Amniotic stem cell (primary cell): ENCODE measurements at regions not wholly inside any gene's neighbourhood (a gene's known extent, or its start where the extent isn't known, plus 50 kb on each side); places are given as distances from the start of the nearest gene placed in this dataset.
"Not testable (repeated sequence)": the region's sequence is repeated elsewhere in the genome, so short reads cannot be mapped to it uniquely, and the experiment has no call there.

ENCODE experiments used
- DNase-seq: peaks from one replicate; lab custom pipeline; 2025; lab: John Stamatoyannopoulos, UW

GRCh38 chr10:76665029-76665428, 972.6 kb downstream of the KCNMA1 start:
- no peak for DNase-seq

GRCh38 chr10:76657337-76658012, 980.1 kb downstream of the KCNMA1 start:
- DNase-seq = no peak

DNA sequence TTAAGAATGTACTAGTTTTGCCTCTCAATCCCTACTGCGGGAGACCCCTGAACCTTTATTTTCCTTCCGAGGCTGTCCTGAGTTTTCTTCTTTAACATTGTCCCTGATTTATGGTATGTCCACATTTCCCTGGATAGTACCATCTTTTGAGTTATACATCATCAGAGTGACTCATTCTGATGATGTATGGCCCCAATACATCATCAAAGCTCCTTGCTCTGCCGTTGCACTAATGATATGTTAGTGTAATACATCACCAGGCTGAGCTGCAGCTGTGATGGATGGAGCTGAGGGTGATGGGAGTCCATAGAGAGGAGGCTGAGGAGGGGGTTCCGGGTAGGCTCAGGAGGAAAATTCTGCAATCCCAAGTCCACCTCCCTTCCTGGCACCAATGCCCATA, 986.5 kb downstream of the KCNMA1 start:
- no peak for DNase-seq

- DNase-seq = peak; percentile 56
Observed at GRCh38 chr10:76649723-76650127, 987.9 kb downstream of the KCNMA1 start.

DNA sequence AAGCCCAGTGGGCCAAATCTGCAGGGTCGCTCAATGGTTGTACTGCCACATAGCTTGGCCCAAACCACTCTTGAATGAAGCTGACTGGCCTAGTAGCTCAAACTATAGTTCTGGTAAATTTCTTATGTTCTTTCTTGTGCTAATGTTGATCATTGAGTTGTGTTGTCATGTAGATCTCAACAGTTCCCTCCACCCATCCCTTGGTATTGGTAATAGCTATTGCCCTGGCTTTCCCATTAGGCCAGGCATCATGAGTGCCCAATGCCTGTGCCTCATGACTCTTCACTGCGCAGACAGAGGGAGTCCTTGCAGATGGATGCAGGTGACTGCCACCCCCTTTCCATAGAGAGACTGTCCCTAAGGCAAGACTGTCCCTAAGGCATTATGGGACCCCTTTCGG, 988.4 kb downstream of the KCNMA1 start:
- DNase-seq = no peak

- DNase-seq = no peak
Observed at GRCh38 chr10:76647301-76647700, 990.3 kb downstream of the KCNMA1 start.

GRCh38 chr10:76645341-76645740, 992.3 kb downstream of the KCNMA1 start:
- DNase-seq = no peak

DNA sequence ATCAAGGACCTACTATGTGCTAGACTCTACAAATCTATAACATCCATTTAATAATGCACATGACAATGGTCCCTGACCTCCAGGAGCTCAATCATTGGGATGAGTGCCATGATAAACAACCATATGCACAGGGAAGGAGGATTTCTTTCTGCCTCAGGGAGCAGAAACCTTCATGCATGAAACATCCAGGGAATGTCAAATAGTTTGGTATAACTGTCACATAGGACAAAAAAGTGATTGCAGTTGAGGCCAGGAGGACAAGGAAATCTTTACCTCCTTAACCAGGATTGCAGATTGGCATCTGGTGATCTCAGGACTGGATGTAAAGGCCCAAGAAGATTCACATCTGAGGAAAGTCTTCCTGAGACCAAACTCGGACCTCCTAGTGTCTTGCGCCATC, 993.1 kb downstream of the KCNMA1 start:
- no peak for DNase-seq

- no peak for DNase-seq
Observed at GRCh38 chr10:76643511-76643911, 994.1 kb downstream of the KCNMA1 start.

- no peak for DNase-seq
Observed at GRCh38 chr10:76642358-76642757, 995.2 kb downstream of the KCNMA1 start.

DNA sequence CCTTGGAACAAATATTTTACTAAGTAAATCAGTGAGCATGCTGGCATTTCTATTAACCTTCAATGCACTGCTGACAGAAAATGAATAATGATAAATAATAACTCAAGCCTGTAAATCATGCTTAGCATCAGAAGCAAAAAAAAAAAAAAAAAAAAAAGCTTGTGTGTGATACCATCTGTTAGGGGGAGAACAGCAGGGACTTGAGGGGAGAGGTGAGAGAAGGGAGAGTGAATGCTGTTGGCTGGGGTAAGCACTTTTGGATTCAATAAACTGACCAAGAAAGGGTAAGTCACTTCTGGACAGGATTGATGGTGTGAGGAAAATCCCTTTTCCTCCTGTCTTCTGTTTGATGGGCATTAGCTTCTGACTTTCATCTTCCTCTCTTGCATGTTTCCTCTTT, 996.4 kb downstream of the KCNMA1 start:
- DNase-seq = no peak

GRCh38 chr10:76640806-76641205, 996.8 kb downstream of the KCNMA1 start:
- DNase-seq = no peak

GRCh38 chr10:76632767-76633051, 1004.9 kb downstream of the KCNMA1 start:
- DNase-seq = no peak

DNA sequence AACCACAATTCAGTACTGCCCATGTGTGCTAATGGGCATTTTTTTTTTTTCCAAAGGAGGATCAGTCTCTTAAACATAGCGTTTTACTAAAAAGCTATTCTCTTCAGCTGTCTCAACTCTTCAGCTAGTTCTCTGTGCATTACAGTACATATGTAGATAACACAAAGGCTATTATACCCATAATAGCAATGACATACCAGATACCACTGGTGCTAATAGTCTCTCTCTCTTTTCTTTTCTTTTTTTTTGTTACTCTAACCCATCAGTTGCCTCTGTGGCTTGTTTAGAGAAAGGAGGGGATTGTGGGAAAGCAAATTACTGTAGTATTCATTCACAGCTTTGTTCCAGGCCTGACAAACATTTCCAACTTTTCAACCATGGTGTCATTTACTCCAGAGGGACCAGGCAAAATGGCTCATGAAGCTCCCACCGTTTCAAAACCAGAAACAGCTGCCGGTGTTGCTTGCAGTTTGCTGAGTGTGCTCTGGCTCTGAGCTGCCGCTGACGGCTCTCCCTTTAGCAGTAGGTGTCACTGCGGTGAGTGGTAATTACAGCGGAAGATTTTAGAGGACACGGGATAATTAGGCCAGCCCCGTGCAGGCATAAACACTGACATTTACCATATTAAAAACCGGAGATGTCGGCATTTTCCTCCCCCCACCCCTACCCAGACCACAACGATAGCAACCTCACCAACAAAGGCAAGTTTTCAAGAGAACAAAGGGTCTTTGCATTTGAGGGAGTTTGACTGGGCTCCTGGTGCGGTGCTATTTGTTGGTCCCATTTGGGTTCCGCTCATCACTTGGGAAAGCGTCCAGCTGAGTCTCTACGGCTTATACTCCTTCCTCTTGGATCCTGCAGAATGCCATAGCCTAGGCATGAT, 1005.5 kb downstream of the KCNMA1 start:
- DNase-seq = no peak

GRCh38 chr10:76631036-76631670, 1006.5 kb downstream of the KCNMA1 start:
- no peak for DNase-seq

DNA sequence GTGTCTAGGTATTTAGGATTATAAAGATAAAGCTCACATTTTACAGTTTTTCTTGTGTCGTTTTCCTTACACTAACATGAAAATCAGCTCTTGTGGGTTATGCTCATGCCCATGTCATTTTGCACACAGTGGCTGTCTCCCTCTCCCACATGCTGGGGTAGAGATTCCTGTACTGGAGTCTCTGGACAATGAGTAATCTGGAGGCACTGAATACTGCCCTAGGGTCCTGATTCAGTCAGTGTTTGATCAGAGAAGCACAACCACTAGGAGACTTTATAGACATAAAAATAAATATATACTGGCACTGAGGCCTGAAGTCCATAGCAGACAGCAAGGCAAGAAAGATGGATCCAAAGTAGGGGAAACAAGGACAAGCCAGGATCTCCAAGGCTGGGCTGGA, 1008.8 kb downstream of the KCNMA1 start:
- DNase-seq = no peak

DNA sequence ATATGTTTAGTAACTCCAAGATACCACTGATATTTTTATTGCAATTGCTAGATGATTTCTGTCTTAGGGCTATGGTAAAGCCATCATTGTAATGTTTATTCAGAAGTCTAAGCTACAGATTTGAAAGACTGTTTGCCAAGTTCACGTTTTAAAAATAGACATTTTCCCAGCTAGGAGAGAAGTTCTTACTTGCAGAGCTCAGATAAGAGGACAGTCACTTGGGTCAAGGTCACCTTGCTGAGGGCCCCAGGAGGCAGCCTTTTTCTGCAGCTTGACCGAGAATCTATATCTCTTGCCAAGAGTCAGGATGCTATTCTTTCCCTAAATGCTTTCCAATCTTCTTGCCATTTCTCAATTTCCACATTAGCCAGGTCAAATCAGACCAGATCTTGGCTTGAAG, 1011.2 kb downstream of the KCNMA1 start:
- no peak for DNase-seq

DNA sequence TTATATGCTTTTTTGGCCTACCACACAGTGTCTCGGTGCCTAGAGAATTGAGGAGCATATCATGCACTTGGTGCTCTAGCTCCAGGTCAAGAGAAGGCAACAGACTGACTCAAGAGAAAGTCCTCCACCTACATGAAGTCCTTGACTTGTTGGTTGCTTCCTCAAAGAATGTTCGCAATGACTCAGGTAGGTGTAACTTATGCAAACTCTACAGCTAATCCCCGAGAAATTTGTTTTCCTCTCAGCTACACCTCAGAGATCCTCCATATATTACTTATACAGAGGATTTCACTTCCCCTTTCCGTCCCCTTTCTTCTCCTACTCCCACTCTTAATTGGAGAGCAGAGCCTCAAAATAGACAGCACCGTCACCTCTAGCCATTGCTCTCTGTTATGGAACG, 1013.1 kb downstream of the KCNMA1 start:
- DNase-seq = no peak

GRCh38 chr10:76621886-76622620, 1015.6 kb downstream of the KCNMA1 start:
- no peak for DNase-seq

DNA sequence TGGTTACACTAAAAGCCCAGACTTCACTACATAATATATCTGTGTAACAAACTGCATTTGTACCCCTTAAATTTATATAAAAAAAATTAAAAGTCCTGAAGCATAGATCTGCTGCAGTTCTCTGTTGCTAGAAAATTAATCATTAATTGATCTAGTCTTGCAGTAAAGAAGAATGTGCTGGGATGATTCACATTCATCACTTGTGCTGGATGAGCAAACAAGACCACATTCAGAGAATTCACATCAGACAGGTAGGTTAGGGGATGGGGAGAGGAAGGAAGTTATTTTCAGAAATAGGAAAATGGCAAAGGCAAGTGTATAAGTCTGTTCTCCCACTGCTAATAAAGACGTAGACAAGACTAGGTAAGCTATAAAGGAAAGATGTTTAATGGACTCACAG, 1019.0 kb downstream of the KCNMA1 start:
- no peak for DNase-seq

- DNase-seq = no peak
Observed at GRCh38 chr10:76618171-76618570, 1019.4 kb downstream of the KCNMA1 start.

GRCh38 chr10:76616666-76617065, 1020.9 kb downstream of the KCNMA1 start:
- DNase-seq = not testable (repeated sequence)

- DNase-seq = no peak
Observed at GRCh38 chr10:76615049-76615448, 1022.6 kb downstream of the KCNMA1 start.
